GM23338 (cell line): ENCODE measurements at regions not wholly inside any gene's neighbourhood (a gene's known extent, or its start where the extent isn't known, plus 50 kb on each side); places are given as distances from the start of the nearest gene placed in this dataset.

Experiments used
- ATAC-seq: fragments of 200-7000 bp; cut with Tn5 transposase; 3 replicates; pipeline ENCODE4 v1.9.1; 2020
- DNase-seq: peaks from one replicate; pipeline ENCODE4 v3.0.0-alpha.2; 2015; ENCODE audit warnings: low spot score
- H2AFZ ChIP-seq: fragments of 200-600 bp; sonication (generic); 2 replicates; pipeline ENCODE4 v1.8.0; 2016; ENCODE audit warnings: antibody characterized with exemption, mild to moderate bottlenecking, moderate library complexity
- H3F3A ChIP-seq: fragments of 200-600 bp; sonication (generic); replicated peaks from 2 replicates; pipeline ENCODE4 v1.8.0; 2017; ENCODE audit warnings: antibody characterized with exemption, mixed run types, low read depth
- H3K27ac ChIP-seq: fragments of 200-600 bp; sonication (generic); 2 replicates; pipeline ENCODE4 v1.6.1; 2016; ENCODE audit warnings: low read depth
- H3K27me3 ChIP-seq: fragments of 200-600 bp; sonication (generic); 2 replicates; pipeline ENCODE4 v1.8.0; 2016; ENCODE audit warnings: mild to moderate bottlenecking, mixed run types, moderate library complexity; ENCODE audit not compliant: insufficient read depth
- H3K36me3 ChIP-seq: fragments of 200-600 bp; sonication (generic); 2 replicates; pipeline ENCODE4 v1.8.0; 2016; ENCODE audit warnings: mild to moderate bottlenecking; ENCODE audit not compliant: insufficient read depth
- H3K4me1 ChIP-seq: fragments of 200-600 bp; sonication (generic); 2 replicates; pipeline ENCODE4 v1.8.0; 2016; ENCODE audit warnings: mild to moderate bottlenecking, moderate library complexity; ENCODE audit not compliant: insufficient read depth
- H3K4me2 ChIP-seq: fragments of 200-600 bp; sonication (generic); 2 replicates; pipeline ENCODE4 v1.7.1; 2017; ENCODE audit warnings: mixed run types
- H3K4me3 ChIP-seq: fragments of 200-600 bp; sonication (generic); 2 replicates; pipeline ENCODE4 v1.6.1; 2016; ENCODE audit warnings: mixed run types
- H3K79me2 ChIP-seq: fragments of 200-600 bp; sonication (generic); replicated peaks from 2 replicates; pipeline ENCODE4 v1.8.0; 2017; ENCODE audit warnings: mild to moderate bottlenecking; ENCODE audit not compliant: insufficient read depth
- H3K9me2 ChIP-seq: fragments of 200-600 bp; sonication (generic); 2 replicates; pipeline ENCODE4 v1.8.0; 2017; ENCODE audit not compliant: insufficient read depth
- H4K20me1 ChIP-seq: fragments of 200-600 bp; sonication (generic); replicated peaks from 2 replicates; pipeline ENCODE4 v1.8.0; 2017; ENCODE audit warnings: mild to moderate bottlenecking; ENCODE audit not compliant: insufficient read depth
- H3K27ac Mint-ChIP-seq: 2 replicates; pipeline ENCODE4 v1.8.0; 2020; ENCODE audit warnings: inconsistent platforms, mild to moderate bottlenecking, moderate library complexity, mixed read lengths
- H3K27me3 Mint-ChIP-seq: 3 replicates; pipeline ENCODE4 v1.8.0; 2022; ENCODE audit warnings: low read depth, mild to moderate bottlenecking, moderate library complexity, mixed read lengths, inconsistent platforms; ENCODE audit not compliant: insufficient read depth, poor library complexity
- H3K36me3 Mint-ChIP-seq: 3 replicates; pipeline ENCODE4 v1.8.0; 2021; ENCODE audit warnings: low read depth, mild to moderate bottlenecking, inconsistent platforms, moderate library complexity, mixed read lengths
- H3K4me1 Mint-ChIP-seq: 3 replicates; pipeline ENCODE4 v1.8.0; 2020; ENCODE audit warnings: mild to moderate bottlenecking, inconsistent platforms, mixed read lengths
- H3K4me3 Mint-ChIP-seq: 3 replicates; pipeline ENCODE4 v1.8.0; 2021; ENCODE audit warnings: moderate library complexity, mild to moderate bottlenecking, inconsistent platforms, mixed read lengths
- H3K9me3 Mint-ChIP-seq: 3 replicates; pipeline ENCODE4 v1.8.0; 2020; ENCODE audit warnings: moderate library complexity, mild to moderate bottlenecking, inconsistent platforms, mixed read lengths
- CREB1 ChIP-seq: fragments of 250-450 bp; sonication (Bioruptor Pico); IDR thresholded peaks from 2 replicates; pipeline ENCODE4 v1.5.0; 2020; ENCODE audit warnings: low read depth, mild to moderate bottlenecking, moderate library complexity
- EZH2 ChIP-seq: fragments of 200-600 bp; sonication (generic); IDR thresholded peaks from one replicate; pipeline ENCODE4 v1.8.0; 2017; ENCODE audit warnings: antibody characterized with exemption, mild to moderate bottlenecking, low read depth; ENCODE audit not compliant: unreplicated experiment
- EZH2phosphoT487 ChIP-seq: fragments of 200-600 bp; sonication (generic); IDR thresholded peaks from one replicate; pipeline ENCODE4 v1.8.1; 2018; ENCODE audit warnings: antibody characterized with exemption; ENCODE audit not compliant: unreplicated experiment
- JUNB ChIP-seq: IDR thresholded peaks from one replicate; pipeline ENCODE4 v1.6.1; 2016; ENCODE audit warnings: antibody characterized with exemption; ENCODE audit not compliant: unreplicated experiment
- NANOG ChIP-seq: IDR thresholded peaks from 2 replicates; pipeline ENCODE4 v1.6.1; 2016; ENCODE audit warnings: antibody characterized with exemption, borderline replicate concordance
- REST ChIP-seq: IDR thresholded peaks from one replicate; pipeline ENCODE4 v1.6.1; 2018; ENCODE audit warnings: antibody characterized with exemption; ENCODE audit not compliant: unreplicated experiment
- STAT1 ChIP-seq: IDR thresholded peaks from one replicate; pipeline ENCODE4 v1.6.1; 2016; ENCODE audit warnings: antibody characterized with exemption; ENCODE audit not compliant: unreplicated experiment
- ZNF114 ChIP-seq: fragments of 250-450 bp; sonication (Bioruptor Pico); IDR thresholded peaks from 2 replicates; pipeline ENCODE4 v1.5.0; 2020; ENCODE audit warnings: mild to moderate bottlenecking, moderate library complexity
- ZNF331 ChIP-seq: fragments of 250-450 bp; sonication (Bioruptor Pico); IDR thresholded peaks from 2 replicates; pipeline ENCODE4 v1.5.0; 2020; ENCODE audit warnings: low read depth, mild to moderate bottlenecking, moderate library complexity
- TF ChIP-seq, protein P1 (sequence below): IDR thresholded peaks from 2 replicates; pipeline ENCODE4 v1.6.1; 2016; ENCODE audit warnings: antibody characterized with exemption
- TF ChIP-seq, protein P2 (sequence below), 2 experiments: fragments of 200-600 bp in 1 of 2; sonication (generic) in 1 of 2; conservative IDR thresholded peaks; 2 replicates each; pipeline versions ENCODE4 v1.5.1 to v1.6.1; 2016 to 2017; ENCODE audit warnings: antibody characterized with exemption in 2 of 2, low read depth in 2 of 2, mild to moderate bottlenecking in 2 of 2, moderate library complexity in 1 of 2

GRCh38 chr2:185142677-185143076 lies 544.3 kb downstream of the ZNF804A start:
- Histone ChIP-seq H4K20me1 (no peaks in the 10 kb centered on the region), H3K4me3 (no peak overlapping the region), H3K9me2 (peaks cover 6% of the 10 kb centered on the region; the same call in 1 of the 2 replicates), H3K36me3 (no peaks in the 10 kb centered on the region), H3K27ac (no peak overlapping the region), H3K79me2 (no peaks in the 10 kb centered on the region), H3K4me2 (no peak overlapping the region), H3K4me1 (no peaks in the 10 kb centered on the region), H3K27me3 (no peaks in the 10 kb centered on the region), H2AFZ (no peak overlapping the region), H3F3A (no peaks in the 10 kb centered on the region)
- no peak overlapping the region for H3K4me3 Mint-ChIP-seq
- no peak for DNase-seq
- ATAC-seq: no peak
- H3K36me3 Mint-ChIP-seq: peaks cover 6% of the 10 kb centered on the region; the same call in 1 of the 3 replicates
- peaks cover 4% of the 10 kb centered on the region; the same call in 1 of the 3 replicates for H3K9me3 Mint-ChIP-seq
- H3K4me1 Mint-ChIP-seq: peaks cover 5% of the 10 kb centered on the region; the same call in 2 of the 3 replicates
- no peaks in the 10 kb centered on the region for H3K27me3 Mint-ChIP-seq
- H3K27ac Mint-ChIP-seq: no peak overlapping the region
- TF ChIP-seq JUNB (no peak), ZNF331 (CRISPR knock-in tag) (no peak), EZH2phosphoT487 (no peak), REST (no peak), EZH2 (no peak), ZNF114 (CRISPR knock-in tag) (no peak), STAT1 (no peak), CREB1 (no peak), NANOG (no peak)
- TF ChIP-seq, protein P1, sequence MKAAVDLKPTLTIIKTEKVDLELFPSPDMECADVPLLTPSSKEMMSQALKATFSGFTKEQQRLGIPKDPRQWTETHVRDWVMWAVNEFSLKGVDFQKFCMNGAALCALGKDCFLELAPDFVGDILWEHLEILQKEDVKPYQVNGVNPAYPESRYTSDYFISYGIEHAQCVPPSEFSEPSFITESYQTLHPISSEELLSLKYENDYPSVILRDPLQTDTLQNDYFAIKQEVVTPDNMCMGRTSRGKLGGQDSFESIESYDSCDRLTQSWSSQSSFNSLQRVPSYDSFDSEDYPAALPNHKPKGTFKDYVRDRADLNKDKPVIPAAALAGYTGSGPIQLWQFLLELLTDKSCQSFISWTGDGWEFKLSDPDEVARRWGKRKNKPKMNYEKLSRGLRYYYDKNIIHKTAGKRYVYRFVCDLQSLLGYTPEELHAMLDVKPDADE: no peak
- TF ChIP-seq, protein P2, sequence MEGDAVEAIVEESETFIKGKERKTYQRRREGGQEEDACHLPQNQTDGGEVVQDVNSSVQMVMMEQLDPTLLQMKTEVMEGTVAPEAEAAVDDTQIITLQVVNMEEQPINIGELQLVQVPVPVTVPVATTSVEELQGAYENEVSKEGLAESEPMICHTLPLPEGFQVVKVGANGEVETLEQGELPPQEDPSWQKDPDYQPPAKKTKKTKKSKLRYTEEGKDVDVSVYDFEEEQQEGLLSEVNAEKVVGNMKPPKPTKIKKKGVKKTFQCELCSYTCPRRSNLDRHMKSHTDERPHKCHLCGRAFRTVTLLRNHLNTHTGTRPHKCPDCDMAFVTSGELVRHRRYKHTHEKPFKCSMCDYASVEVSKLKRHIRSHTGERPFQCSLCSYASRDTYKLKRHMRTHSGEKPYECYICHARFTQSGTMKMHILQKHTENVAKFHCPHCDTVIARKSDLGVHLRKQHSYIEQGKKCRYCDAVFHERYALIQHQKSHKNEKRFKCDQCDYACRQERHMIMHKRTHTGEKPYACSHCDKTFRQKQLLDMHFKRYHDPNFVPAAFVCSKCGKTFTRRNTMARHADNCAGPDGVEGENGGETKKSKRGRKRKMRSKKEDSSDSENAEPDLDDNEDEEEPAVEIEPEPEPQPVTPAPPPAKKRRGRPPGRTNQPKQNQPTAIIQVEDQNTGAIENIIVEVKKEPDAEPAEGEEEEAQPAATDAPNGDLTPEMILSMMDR (conservative IDR thresholded peaks at IDR 0.05; ENCODE audit: low read depth in 2 of 2): no peak
